H1 (cell line): ENCODE measurements at regions not wholly inside any gene's neighbourhood (a gene's known extent, or its start where the extent isn't known, plus 50 kb on each side); places are given as distances from the start of the nearest gene placed in this dataset.

Source experiments
- CTCF ChIA-PET: fragments of 300-600 bp; sonication (Branson Sonifier 250); formaldehyde crosslinking; loops from one replicate; lab custom pipeline; 2021; ENCODE audit not compliant: partially characterized antibody; lab: Charles Lee
- POLR2A ChIA-PET: fragments of 300-600 bp; sonication (Branson Sonifier 250); formaldehyde crosslinking; loops from one replicate; lab custom pipeline; 2021; ENCODE audit warnings: inconsistent platforms; ENCODE audit not compliant: partially characterized antibody; lab: Charles Lee
- DNase-seq, 2 experiments: peaks; one replicate each; pipeline versions ENCODE4 v3.0.0 to v3.0.0-alpha.2; 2010 to 2022; ENCODE audit warnings: low spot score in 2 of 2, low read depth in 1 of 2, mixed read lengths in 1 of 2
- FAIRE-seq: peaks from 2 replicates; lab custom pipeline; 2011; peaks lifted over from hg19 to GRCh38; lab: Jason Lieb, UNC
- H2AFZ ChIP-seq: 2 replicates; pipeline ENCODE4 v1.8.1; 2012; ENCODE audit warnings: low read length, inconsistent platforms
- H2AK5ac ChIP-seq: 2 replicates; pipeline ENCODE4 v1.6.1; 2013; ENCODE audit warnings: low read depth, low read length
- H2BK120ac ChIP-seq: replicated peaks from 2 replicates; pipeline ENCODE3; 2013; ENCODE audit warnings: low read depth, low read length, inconsistent platforms
- H2BK12ac ChIP-seq: 2 replicates; pipeline ENCODE4 v1.6.1; 2013; ENCODE audit warnings: low read depth, low read length
- H2BK15ac ChIP-seq: 2 replicates; pipeline ENCODE4 v1.6.1; 2013; ENCODE audit warnings: low read length
- H2BK20ac ChIP-seq: 2 replicates; pipeline ENCODE4 v1.6.1; 2013; ENCODE audit warnings: low read length
- H2BK5ac ChIP-seq: 2 replicates; pipeline ENCODE4 v1.6.1; 2013; ENCODE audit warnings: low read depth, low read length
- H3K14ac ChIP-seq: 2 replicates; pipeline ENCODE4 v1.6.1; 2013; ENCODE audit warnings: inconsistent platforms; ENCODE audit not compliant: insufficient read length
- H3K18ac ChIP-seq: 2 replicates; pipeline ENCODE4 v1.6.1; 2013; ENCODE audit warnings: low read length; ENCODE audit errors: extremely low read depth
- H3K23ac ChIP-seq: 2 replicates; pipeline ENCODE4 v1.6.1; 2013; ENCODE audit warnings: inconsistent platforms; ENCODE audit not compliant: insufficient read length
- H3K23me2 ChIP-seq: 2 replicates; pipeline ENCODE4 v1.6.1; 2013; ENCODE audit warnings: low read depth, low read length
- H3K27ac ChIP-seq: 2 replicates; pipeline ENCODE4 v1.6.1; 2011; ENCODE audit warnings: low read depth, low read length, inconsistent platforms
- H3K27me3 ChIP-seq, 4 experiments: replicated peaks in 1 of 4; 1 replicate in 1 of 4; 2 replicates in 3 of 4; pipeline versions ENCODE4 v1.6.1 to v1.8.1; 2011 to 2013; ENCODE audit warnings: low read length in 3 of 4, mild to moderate bottlenecking in 3 of 4, inconsistent platforms in 2 of 4, mixed read lengths in 2 of 4, moderate library complexity in 1 of 4; ENCODE audit not compliant: control insufficient read depth in 3 of 4, insufficient read depth in 3 of 4; ENCODE audit errors: extremely low read depth in 1 of 4
- H3K36me3 ChIP-seq, 4 experiments: 2 replicates each; pipeline versions ENCODE4 v1.6.1 to v1.8.1; 2011 to 2013; ENCODE audit warnings: mild to moderate bottlenecking in 4 of 4, low read length in 3 of 4, moderate library complexity in 2 of 4, control low read depth in 1 of 4, inconsistent platforms in 1 of 4; ENCODE audit not compliant: insufficient read depth in 4 of 4, control insufficient read depth in 2 of 4
- H3K4ac ChIP-seq: replicated peaks from 2 replicates; pipeline ENCODE3; 2013; ENCODE audit warnings: low read length, low read depth, mixed read lengths, inconsistent platforms; ENCODE audit not compliant: insufficient read length
- H3K4me1 ChIP-seq, 4 experiments: replicated peaks in 1 of 4; 1 replicate in 1 of 4; 2 replicates in 3 of 4; pipeline versions ENCODE4 v1.6.1 to v1.8.1; 2011 to 2013; ENCODE audit warnings: low read length in 3 of 4, inconsistent platforms in 2 of 4, mixed read lengths in 1 of 4; ENCODE audit not compliant: insufficient read depth in 4 of 4, control insufficient read depth in 3 of 4
- H3K4me2 ChIP-seq, 2 experiments: 2 replicates each; pipeline versions ENCODE4 v1.6.1 to v1.8.1; 2011 to 2013; ENCODE audit warnings: low read depth in 2 of 2, low read length in 2 of 2, control low read depth in 1 of 2, inconsistent platforms in 1 of 2, mild to moderate bottlenecking in 1 of 2; ENCODE audit not compliant: insufficient read depth in 1 of 2
- H3K4me3 ChIP-seq, 4 experiments: fragments of 200-600, 300-600 bp in 1 of 4; sonication (generic), shearing (Covaris generic), sonication (Bioruptor Twin) in 1 of 4; 2 replicates each; pipeline versions ENCODE4 v1.5.1 to v1.8.1; 2011 to 2016; ENCODE audit warnings: low read length in 4 of 4, low read depth in 3 of 4, control low read depth in 2 of 4, inconsistent platforms in 2 of 4, mild to moderate bottlenecking in 2 of 4, mixed read lengths in 1 of 4, moderate library complexity in 1 of 4; ENCODE audit not compliant: insufficient read depth in 2 of 4; ENCODE audit errors: extremely low read depth in 1 of 4
- H3K56ac ChIP-seq: replicated peaks from 2 replicates; pipeline ENCODE3; 2013; ENCODE audit warnings: low read depth, mild to moderate bottlenecking, mixed read lengths, low read length, inconsistent platforms; ENCODE audit not compliant: insufficient read length
- H3K79me1 ChIP-seq: 2 replicates; pipeline ENCODE4 v1.6.1; 2013; ENCODE audit warnings: low read depth, low read length, control low read depth
- H3K79me2 ChIP-seq, 2 experiments: 2 replicates each; pipeline versions ENCODE4 v1.6.1 to v1.8.1; 2012 to 2013; ENCODE audit warnings: low read length in 2 of 2, mild to moderate bottlenecking in 2 of 2, inconsistent platforms in 1 of 2; ENCODE audit not compliant: insufficient read depth in 2 of 2, control insufficient read depth in 1 of 2
- H3K9ac ChIP-seq, 4 experiments: replicated peaks in 1 of 4; 1 replicate in 1 of 4; 2 replicates in 3 of 4; pipeline versions ENCODE4 v1.6.1 to v1.8.1; 2011 to 2013; ENCODE audit warnings: low read depth in 3 of 4, low read length in 3 of 4, control low read depth in 2 of 4, mild to moderate bottlenecking in 2 of 4, moderate library complexity in 2 of 4, inconsistent platforms in 1 of 4; ENCODE audit errors: extremely low read depth in 1 of 4
- H3K9me3 ChIP-seq, 2 experiments: 2 replicates each; pipeline versions ENCODE4 v1.6.1 to v1.8.1; 2012 to 2013; ENCODE audit warnings: mild to moderate bottlenecking in 2 of 2, moderate library complexity in 2 of 2, control low read depth in 1 of 2, inconsistent platforms in 1 of 2, low read depth in 1 of 2, low read length in 1 of 2, mixed read lengths in 1 of 2; ENCODE audit not compliant: insufficient read depth in 2 of 2
- H4K20me1 ChIP-seq, 2 experiments: replicated peaks in 1 of 2; 2 replicates each; pipeline versions ENCODE3 to v1.8.1; 2011 to 2013; ENCODE audit warnings: inconsistent platforms in 2 of 2, low read length in 2 of 2, mild to moderate bottlenecking in 1 of 2; ENCODE audit not compliant: insufficient read depth in 2 of 2, control insufficient read depth in 1 of 2
- H4K5ac ChIP-seq: 2 replicates; pipeline ENCODE4 v1.6.1; 2013; ENCODE audit warnings: low read length, low read depth, mixed read lengths, inconsistent platforms; ENCODE audit not compliant: insufficient read length
- H4K8ac ChIP-seq: 2 replicates; pipeline ENCODE4 v1.8.0; 2013; ENCODE audit warnings: mild to moderate bottlenecking, moderate library complexity, low read length, inconsistent platforms; ENCODE audit not compliant: insufficient read depth; ENCODE audit errors: extremely low read depth
- H4K91ac ChIP-seq: replicated peaks from 2 replicates; pipeline ENCODE3; 2013; ENCODE audit warnings: low read length, mixed read lengths, inconsistent platforms; ENCODE audit not compliant: insufficient read length
- BRCA1 ChIP-seq: IDR thresholded peaks from 2 replicates; pipeline ENCODE4 v1.6.1; 2012; ENCODE audit warnings: low read depth, low read length, improper control_type of control experiment
- CHD1 ChIP-seq: IDR thresholded peaks from 2 replicates; pipeline ENCODE4 v1.6.1; 2012; ENCODE audit warnings: low read depth, low read length, improper control_type of control experiment
- CREB1 ChIP-seq: IDR thresholded peaks from 2 replicates; pipeline ENCODE4 v1.6.1; 2012; ENCODE audit warnings: inconsistent platforms
- HDAC2 ChIP-seq, 2 experiments: fragments of 300-600 bp in 1 of 2; sonication (generic) in 1 of 2; IDR thresholded peaks; 2 replicates each; pipeline ENCODE4 v1.6.1; 2011 to 2012; ENCODE audit warnings: low read depth in 2 of 2, low read length in 2 of 2, mild to moderate bottlenecking in 2 of 2, moderate library complexity in 2 of 2, borderline replicate concordance in 1 of 2, inconsistent platforms in 1 of 2
- KDM1A ChIP-seq: fragments of 200-600, 300-600 bp; sonication (generic); IDR thresholded peaks from 2 replicates; pipeline ENCODE4 v1.7.1; 2016; ENCODE audit warnings: mild to moderate bottlenecking, low read length, borderline replicate concordance
- PHF8 ChIP-seq: fragments of 200-600 bp; sonication (generic); conservative IDR thresholded peaks from 2 replicates; pipeline ENCODE4 v1.7.1; 2012; ENCODE audit warnings: low read depth, mild to moderate bottlenecking, inconsistent platforms, low read length, moderate library complexity
- RAD21 ChIP-seq, 2 experiments: IDR thresholded peaks in 1 of 2; conservative IDR thresholded peaks in 1 of 2; 2 replicates each; pipeline ENCODE4 v1.6.1; 2011; ENCODE audit warnings: low read depth in 2 of 2, low read length in 2 of 2, improper control_type of control experiment in 1 of 2, inconsistent platforms in 1 of 2, mild to moderate bottlenecking in 1 of 2, moderate library complexity in 1 of 2
- SP1 ChIP-seq: IDR thresholded peaks from 2 replicates; pipeline ENCODE4 v1.6.1; 2011; ENCODE audit warnings: low read depth, low read length
- SUZ12 ChIP-seq: fragments of 200-600 bp; sonication (generic); IDR thresholded peaks from 2 replicates; pipeline ENCODE4 v1.6.1; 2012; ENCODE audit warnings: mild to moderate bottlenecking, inconsistent platforms, low read length, moderate library complexity, mixed read lengths
- TAF1 ChIP-seq: IDR thresholded peaks from 2 replicates; pipeline ENCODE4 v1.6.1; 2011; ENCODE audit warnings: mild to moderate bottlenecking, low read depth, low read length
- TAF7 ChIP-seq: optimal IDR thresholded peaks from 2 replicates; pipeline ENCODE3; 2011; ENCODE audit warnings: low read depth, mild to moderate bottlenecking, inconsistent platforms, low read length, moderate library complexity, borderline replicate concordance
- YY1 ChIP-seq: IDR thresholded peaks from 2 replicates; pipeline ENCODE4 v1.6.1; 2011; ENCODE audit warnings: low read depth, mild to moderate bottlenecking, low read length
- WGBS, 2 experiments: shearing (Covaris generic) in 1 of 2; methylation state at CpG; one replicate each; pipeline versions ENCODE4 v1.1.6 to v1.1.7; 2013 to 2015; ENCODE audit warnings: low lambda C conversion rate in 2 of 2, mixed read lengths in 2 of 2, inconsistent platforms in 1 of 2, low coverage in 1 of 2, missing lambda C conversion rate in 1 of 2; ENCODE audit not compliant: insufficient replicate concordance in 2 of 2, insufficient coverage in 1 of 2, insufficient read length in 1 of 2; ENCODE audit errors: extremely low coverage in 1 of 2, missing lambda C conversion rate in 1 of 2; 5-methylcytosine and 5-hydroxymethylcytosine counted together
- TF ChIP-seq, protein P1 (sequence below): IDR thresholded peaks from 2 replicates; pipeline ENCODE4 v1.6.1; 2012; ENCODE audit warnings: inconsistent platforms

DNA sequence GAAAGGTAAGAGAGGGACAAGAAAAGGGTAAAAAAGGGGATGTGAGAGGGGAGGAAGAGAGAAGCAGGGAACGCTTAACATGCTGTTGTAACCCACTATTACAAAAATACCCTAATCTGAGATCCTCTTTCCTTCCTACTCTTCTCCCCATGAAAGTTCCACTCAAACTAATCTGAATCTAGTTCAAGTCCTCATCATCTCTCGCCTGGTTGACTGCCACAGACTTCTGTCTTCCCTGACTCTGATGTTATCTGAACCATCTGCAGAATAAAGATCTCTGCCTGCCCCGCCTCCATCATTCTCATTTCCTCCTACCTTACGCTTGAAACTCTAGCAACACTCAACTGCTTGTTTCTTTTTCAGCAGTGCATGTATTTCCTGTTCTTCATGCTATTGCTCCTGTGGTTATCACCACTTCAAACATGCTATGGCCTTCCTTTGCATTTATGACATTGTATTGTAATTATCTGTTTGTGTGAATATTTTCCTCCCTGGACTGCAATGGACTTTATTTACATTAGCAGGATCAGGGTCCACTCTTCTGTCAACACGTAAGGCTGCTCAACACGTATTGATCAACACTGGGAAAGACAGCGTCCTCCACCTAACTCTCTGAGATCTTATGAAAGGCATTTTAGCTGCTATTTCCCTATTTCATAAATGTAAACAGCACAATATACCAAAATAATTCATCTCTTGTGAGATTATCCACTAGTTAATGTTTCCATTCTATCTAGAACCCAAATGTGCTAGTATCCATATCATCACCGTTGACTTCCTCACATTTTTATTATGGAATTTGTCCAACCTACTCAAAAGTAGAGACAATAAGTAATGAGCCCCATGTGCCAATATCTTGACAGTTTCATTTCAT is 215.5 kb upstream of the USP25 start:
- POLR2A ChIA-PET: no interaction called here
- TF ChIP-seq PHF8 (no peak), KDM1A (no peak), CHD1 (no peak), YY1 (no peak), RAD21 (IDR thresholded peaks at IDR 0.05 in 1 of 2, conservative IDR thresholded peaks at IDR 0.05 in 1 of 2; ENCODE audit: low read depth in 2 of 2, low read length in 2 of 2) (no peak), SP1 (no peak), CREB1 (no peak), TAF1 (no peak), BRCA1 (no peak), TAF7 (no peak), HDAC2 (IDR thresholded peaks at IDR 0.05; ENCODE audit: borderline replicate concordance in 1 of 2, low read depth in 2 of 2, low read length in 2 of 2) (no peak), SUZ12 (no peak)
- TF ChIP-seq, protein P1, sequence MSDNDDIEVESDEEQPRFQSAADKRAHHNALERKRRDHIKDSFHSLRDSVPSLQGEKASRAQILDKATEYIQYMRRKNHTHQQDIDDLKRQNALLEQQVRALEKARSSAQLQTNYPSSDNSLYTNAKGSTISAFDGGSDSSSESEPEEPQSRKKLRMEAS: no peak

More for the DNA sequence above, 215.5 kb upstream of the USP25 start:
- Histone ChIP-seq H2BK5ac (no peak overlapping the region), H2BK20ac (no peak overlapping the region), H3K14ac (no peak overlapping the region), H4K20me1 (no peaks in the 10 kb centered on the region), H2AFZ (no peak overlapping the region), H3K4me1 (peaks cover 0 to 4% (median 0%) of the 10 kb centered on the region in 4 experiments; a peak in 1 of 7 replicates), H3K23ac (no peak overlapping the region), H3K23me2 (no peaks in the 10 kb centered on the region), H3K18ac (no peak overlapping the region), H3K27me3 (no peaks in the 10 kb centered on the region), H3K4me3 (no peak overlapping the region), H3K79me1 (no peaks in the 10 kb centered on the region), H3K4me2 (no peak overlapping the region), H2BK12ac (no peak overlapping the region), H3K4ac (no peak overlapping the region), H3K9me3 (no peaks in the 10 kb centered on the region), H2BK120ac (no peak overlapping the region), H2BK15ac (no peak overlapping the region), H3K56ac (no peak overlapping the region), H4K8ac (no peak overlapping the region), H3K79me2 (no peaks in the 10 kb centered on the region), H3K9ac (no peak overlapping the region), H3K27ac (no peak overlapping the region), H4K5ac (no peak overlapping the region), H3K36me3 (no peaks in the 10 kb centered on the region), H4K91ac (no peak overlapping the region), H2AK5ac (no peak overlapping the region)
- WGBS, 2 experiments: 90% methylated on average over 7 of the region's 8 CpGs; no CpG with 5 or more reads in 1 of the 2 experiments
- CTCF ChIA-PET: interaction anchor here (1.0 kb wide), 1 partner anchor 28 kb away, joined by 3 read pairs; no protein-coding TSS in a partner anchor
- no peak for DNase-seq
- no peak for FAIRE-seq
